K562 (cell line): ENCODE measurements at regions not wholly inside any gene's neighbourhood (a gene's known extent, or its start where the extent isn't known, plus 50 kb on each side); places are given as distances from the start of the nearest gene placed in this dataset.

Experiments used
- ATAC-seq: fragments of 200-7000 bp; cut with Tn5 transposase; 3 replicates; pipeline ENCODE4 v1.9.1; 2020; ENCODE audit warnings: moderate library complexity
- BruUV-seq: library from RNA; stranded (reverse); fragments of 400-500 nt; replicated peaks from 2 replicates; lab custom pipeline; 2021; lab: Mats Ljungman, UMichigan
- CTCF ChIA-PET: fragments of 300-600 bp; formaldehyde crosslinking; extraction: SDS; loops from one replicate; lab custom pipeline; 2021; ENCODE audit warnings: low intra/inter-chr PET ratio; lab: Yijun Ruan, JAX
- POLR2A ChIA-PET: fragments of 300-600, 350-650 bp; sonication (Branson Sonifier 250); formaldehyde crosslinking; extraction: SDS; loops from one replicate; lab custom pipeline; 2021; ENCODE audit warnings: antibody characterized with exemption, inconsistent platforms; lab: Yijun Ruan, JAX
- DNase-seq, 4 experiments: peaks; one replicate each; pipeline versions ENCODE4 v3.0.0 to v3.0.0-alpha.2; 2011 to 2018; ENCODE audit warnings: low spot score in 3 of 4, mixed read lengths in 3 of 4; ENCODE audit errors: extremely low read depth in 1 of 4
- FAIRE-seq: peaks from 2 replicates; lab custom pipeline; 2011; peaks lifted over from hg19 to GRCh38; lab: Jason Lieb, UNC
- H2AFZ ChIP-seq: 2 replicates; pipeline ENCODE4 v1.6.0; 2011; ENCODE audit warnings: low read depth, low read length, control low read depth, inconsistent platforms
- H3K27ac ChIP-seq: fragments of 200-600 bp; 3 replicates; pipeline ENCODE4 v1.8.0; 2011; ENCODE audit warnings: low read depth, mild to moderate bottlenecking, control low read depth, inconsistent platforms, low read length, moderate library complexity, mixed read lengths; ENCODE audit errors: extremely low read depth
- H3K27me3 ChIP-seq, 2 experiments: fragments of 300-600 bp in 1 of 2; 2 replicates in 1 of 2; 3 replicates in 1 of 2; pipeline versions ENCODE4 v1.6.0 to v1.8.0; 2011; ENCODE audit warnings: inconsistent platforms in 2 of 2, low read length in 2 of 2, mild to moderate bottlenecking in 1 of 2, mixed read lengths in 1 of 2, moderate library complexity in 1 of 2; ENCODE audit not compliant: control insufficient read depth in 2 of 2, insufficient read depth in 2 of 2
- H3K36me3 ChIP-seq: fragments of 300-600 bp; 3 replicates; pipeline ENCODE4 v1.8.0; 2011; ENCODE audit warnings: mild to moderate bottlenecking, low read length, inconsistent platforms; ENCODE audit not compliant: control insufficient read depth, insufficient read depth
- H3K4me1 ChIP-seq, 2 experiments: fragments of 200-600 bp in 1 of 2; replicated peaks in 1 of 2; 2 replicates in 1 of 2; 3 replicates in 1 of 2; pipeline versions ENCODE4 v1.5.1 to v1.8.0; 2011; ENCODE audit warnings: inconsistent platforms in 2 of 2, low read length in 2 of 2, mild to moderate bottlenecking in 1 of 2, mixed read lengths in 1 of 2, moderate library complexity in 1 of 2; ENCODE audit not compliant: control insufficient read depth in 2 of 2, insufficient read depth in 2 of 2
- H3K4me2 ChIP-seq: 2 replicates; pipeline ENCODE4 v1.6.1; 2011; ENCODE audit warnings: low read length, control low read depth, inconsistent platforms, mixed read lengths; ENCODE audit not compliant: insufficient read depth
- H3K4me3 ChIP-seq: fragments of 200-600 bp; sonication (generic), shearing (Covaris generic); 2 replicates; pipeline ENCODE4 v1.5.1; 2016; ENCODE audit warnings: control low read depth, inconsistent platforms
- H3K79me2 ChIP-seq: fragments of 200-600 bp; 3 replicates; pipeline ENCODE4 v1.8.0; 2011; ENCODE audit warnings: low read length, inconsistent platforms; ENCODE audit not compliant: control insufficient read depth, insufficient read depth
- H3K9ac ChIP-seq, 2 experiments: 2 replicates each; pipeline versions ENCODE4 v1.6.0 to v1.6.1; 2011; ENCODE audit warnings: low read depth in 2 of 2, low read length in 2 of 2, control low read depth in 1 of 2, inconsistent platforms in 1 of 2, mild to moderate bottlenecking in 1 of 2, mixed read lengths in 1 of 2; ENCODE audit not compliant: insufficient read depth in 1 of 2
- H3K9me1 ChIP-seq: one replicate; pipeline ENCODE4 v1.6.0; 2011; ENCODE audit warnings: inconsistent platforms, mild to moderate bottlenecking, low read length, moderate library complexity; ENCODE audit not compliant: control insufficient read depth, insufficient read depth
- H3K9me3 ChIP-seq: replicated peaks from 2 replicates; pipeline ENCODE4 v1.5.1; 2011; ENCODE audit warnings: low read depth, low read length, inconsistent platforms; ENCODE audit not compliant: control insufficient read depth, insufficient read depth
- H4K20me1 ChIP-seq: replicated peaks from 2 replicates; pipeline ENCODE4 v1.6.1; 2011; ENCODE audit warnings: low read length, inconsistent platforms, mixed read lengths; ENCODE audit not compliant: control insufficient read depth, insufficient read depth
- ARID3B ChIP-seq: fragments of 250-450 bp; sonication (Bioruptor Pico); IDR thresholded peaks from 2 replicates; pipeline ENCODE4 v1.4.0; 2020; ENCODE audit warnings: borderline replicate concordance
- CAMTA2 ChIP-seq: fragments of 250-450 bp; sonication (Bioruptor Pico); conservative IDR thresholded peaks from 2 replicates; pipeline ENCODE4 v1.5.1; 2022
- GTF2A2 ChIP-seq: IDR thresholded peaks from 2 replicates; pipeline ENCODE4 v1.6.1; 2016; ENCODE audit warnings: mild to moderate bottlenecking, missing genetic modification characterization, missing compliant biosample characterization
- POU5F1 ChIP-seq: fragments of 150-350 bp; IDR thresholded peaks from 2 replicates; pipeline ENCODE4 v1.6.1; 2014; ENCODE audit warnings: borderline replicate concordance, low read length, low read depth, mild to moderate bottlenecking; ENCODE audit not compliant: partially characterized antibody
- RBM25 ChIP-seq: fragments of 200-400 bp; formaldehyde crosslinking; IDR thresholded peaks from 2 replicates; pipeline ENCODE4 v1.6.1; 2018; ENCODE audit warnings: low read length, low read depth, moderate library complexity; ENCODE audit not compliant: severe bottlenecking
- SMAD3 ChIP-seq: fragments of 450-650 bp; formaldehyde crosslinking; conservative IDR thresholded peaks from 2 replicates; pipeline ENCODE4 v1.4.0; 2020; ENCODE audit warnings: mild to moderate bottlenecking
- ZNF134 ChIP-seq: fragments of 250-450 bp; sonication (Bioruptor Pico); conservative IDR thresholded peaks from 2 replicates; pipeline ENCODE4 v1.4.0; 2020
- ZNF436 ChIP-seq: fragments of 250-450, 450-650 bp; sonication (Bioruptor Pico); formaldehyde crosslinking; IDR thresholded peaks from 2 replicates; pipeline ENCODE4 v1.7.0; 2020; ENCODE audit warnings: mild to moderate bottlenecking
- WGBS: fragments of 100-300 bp; shearing (Covaris generic); methylation state at CpG from one replicate; pipeline ENCODE4 v1.1.6; 2016; ENCODE audit warnings: low coverage, mixed read lengths; ENCODE audit not compliant: insufficient coverage; ENCODE audit errors: missing lambda C conversion rate; 5-methylcytosine and 5-hydroxymethylcytosine counted together
- in situ Hi-C: fragments of 300-500 bp; cut with MboI; formaldehyde crosslinking; loops from 4 replicates; pipeline ENCODE4 v1.15.0; 2018; ENCODE audit warnings: inconsistent platforms, mixed read lengths
- intact Hi-C: fragments of 100-400 bp; cut with micrococcal nuclease; formaldehyde crosslinking; loops from 2 replicates; pipeline ENCODE4 v1.14.2; 2022

GRCh38 chr16:64309398-64310110 lies 812.3 kb downstream of the CDH11 start:
- ATAC-seq = no peak
- no peaks in the 10 kb centered on the region for H4K20me1 ChIP-seq
- WGBS = 0% methylated on average over 2 of the region's 2 CpGs
- DNase-seq = no peak
- H3K36me3 ChIP-seq = no peaks in the 10 kb centered on the region
- no TSS peak for BruUV-seq
- intact Hi-C loops = no loop called here
- ChIA-PET POLR2A (no interaction called here), CTCF (no interaction called here)
- no peak for TF ChIP-seq GTF2A2 (tag)
- TF ChIP-seq ZNF436 (CRISPR knock-in tag) = no peak
- no peak for TF ChIP-seq ZNF134
- TF ChIP-seq POU5F1 = no peak
- TF ChIP-seq RBM25 = no peak
- no peaks in the 10 kb centered on the region for H3K9me3 ChIP-seq
- no peak overlapping the region for H2AFZ ChIP-seq
- no peaks in the 10 kb centered on the region for H3K4me1 ChIP-seq
- H3K4me2 ChIP-seq = no peak overlapping the region
- FAIRE-seq = no peak
- no peaks in the 10 kb centered on the region for H3K79me2 ChIP-seq
- H3K4me3 ChIP-seq = no peak overlapping the region
- in situ Hi-C loops = no loop called here
- H3K27me3 ChIP-seq = no peaks in the 10 kb centered on the region
- H3K27ac ChIP-seq = no peak overlapping the region
- H3K9ac ChIP-seq = no peak overlapping the region
- H3K9me1 ChIP-seq = no peaks in the 10 kb centered on the region

- Histone ChIP-seq H3K9me1 (no peaks in the 10 kb centered on the region), H3K4me1 (no peaks in the 10 kb centered on the region), H2AFZ (no peak overlapping the region), H3K79me2 (no peaks in the 10 kb centered on the region), H3K9ac (no peak overlapping the region), H3K27ac (no peak overlapping the region), H3K9me3 (no peaks in the 10 kb centered on the region), H3K4me2 (no peak overlapping the region), H3K4me3 (no peak overlapping the region), H3K27me3 (no peaks in the 10 kb centered on the region), H4K20me1 (no peaks in the 10 kb centered on the region), H3K36me3 (no peaks in the 10 kb centered on the region)
- FAIRE-seq (no peak), DNase-seq (no peak), ATAC-seq (no peak)
- in situ Hi-C loops (no loop called here), intact Hi-C loops (no loop called here)
- POLR2A ChIA-PET = no interaction called here
- CTCF ChIA-PET = no interaction called here
- 0% methylated on average over 3 of the region's 3 CpGs for WGBS
- BruUV-seq = no TSS peak
- TF ChIP-seq CAMTA2 (CRISPR knock-in tag) (no peak), SMAD3 (CRISPR knock-in tag) (no peak), ARID3B (CRISPR knock-in tag) (no peak)
Measured at GRCh38 chr16:64308721-64309120, 813.1 kb downstream of the CDH11 start.
